B cell (primary cell): ENCODE measurements at regions not wholly inside any gene's neighbourhood (a gene's known extent, or its start where the extent isn't known, plus 50 kb on each side); places are given as distances from the start of the nearest gene placed in this dataset.

Experiments
- ATAC-seq: fragments of 200-7000 bp; cut with Tn5 transposase; one replicate; pipeline ENCODE4 v1.10.0; 2021; ENCODE audit warnings: low read depth, mild to moderate bottlenecking, moderate number of reproducible peaks, moderate library complexity
- CTCF ChIA-PET: fragments of 350-600 bp; sonication (Branson Sonifier 250); formaldehyde crosslinking; loops from one replicate; lab custom pipeline; 2021; ENCODE audit warnings: antibody characterized with exemption, inconsistent platforms; lab: Charles Lee
- POLR2A ChIA-PET: fragments of 350-600 bp; sonication (Branson Sonifier 250); formaldehyde crosslinking; loops from one replicate; lab custom pipeline; 2021; ENCODE audit warnings: antibody characterized with exemption; lab: Charles Lee
- DNase-seq: peaks from one replicate; pipeline ENCODE4 v3.0.0; 2013
- H2AFZ ChIP-seq: 2 replicates; pipeline ENCODE4 v1.6.1; 2012; ENCODE audit warnings: mild to moderate bottlenecking, low read depth, low read length; ENCODE audit not compliant: insufficient read depth, poor library complexity, severe bottlenecking
- H3K27ac ChIP-seq, 2 donors: 1 replicate in 1 of 2; 2 replicates in 1 of 2; pipeline ENCODE4 v1.5.1; 2012 to 2013; ENCODE audit warnings: low read length in 2 of 2, mild to moderate bottlenecking in 2 of 2, moderate library complexity in 1 of 2
- H3K27me3 ChIP-seq, 4 experiments: fragments of 200-600 bp in 1 of 4; sonication (generic) in 1 of 4; replicated peaks in 1 of 4; 1 replicate in 2 of 4; 2 replicates in 2 of 4; pipeline versions ENCODE4 v1.6.1 to v1.7.0; 2013 to 2016; ENCODE audit warnings: low read length in 3 of 4, mild to moderate bottlenecking in 2 of 4, mixed read lengths in 1 of 4, moderate library complexity in 1 of 4; ENCODE audit not compliant: insufficient read depth in 4 of 4, control insufficient read depth in 3 of 4; ENCODE audit errors: control extremely low read depth in 1 of 4
- H3K36me3 ChIP-seq, 2 experiments: replicated peaks in 1 of 2; 1 replicate in 1 of 2; 2 replicates in 1 of 2; pipeline versions ENCODE4 v1.6.1 to v1.7.1; 2013; ENCODE audit warnings: low read length in 1 of 2; ENCODE audit not compliant: insufficient read depth in 2 of 2, control insufficient read depth in 1 of 2; ENCODE audit errors: control extremely low read depth in 1 of 2, extremely low read depth in 1 of 2
- H3K4me1 ChIP-seq, 2 donors: fragments of 200-600 bp in 1 of 2; sonication (generic) in 1 of 2; 1 replicate in 1 of 2; 2 replicates in 1 of 2; pipeline versions ENCODE4 v1.5.1 to v1.6.1; 2013 to 2017; ENCODE audit warnings: low read length in 2 of 2; ENCODE audit not compliant: control insufficient read depth in 2 of 2, insufficient read depth in 2 of 2
- H3K4me2 ChIP-seq: replicated peaks from 2 replicates; pipeline ENCODE3; 2012; ENCODE audit warnings: mild to moderate bottlenecking, low read depth, low read length; ENCODE audit not compliant: poor library complexity, severe bottlenecking
- H3K4me3 ChIP-seq, 5 experiments: fragments of 200-600 bp in 1 of 5; sonication (generic) in 1 of 5; 1 replicate in 3 of 5; 2 replicates in 2 of 5; pipeline versions ENCODE4 v1.5.1 to v1.7.0; 2011 to 2016; ENCODE audit warnings: low read length in 4 of 5, mild to moderate bottlenecking in 4 of 5, low read depth in 2 of 5, control low read depth in 1 of 5, moderate library complexity in 1 of 5; ENCODE audit not compliant: insufficient read depth in 1 of 5; ENCODE audit errors: control extremely low read depth in 1 of 5, extremely low read depth in 1 of 5
- H3K79me2 ChIP-seq: fragments of 200-600 bp; sonication (generic); one replicate; pipeline ENCODE4 v1.6.0; 2016; ENCODE audit warnings: low read length; ENCODE audit not compliant: control insufficient read depth, insufficient read depth
- H3K9ac ChIP-seq: fragments of 200-600 bp; sonication (generic); 2 replicates; pipeline ENCODE4 v1.6.1; 2017; ENCODE audit warnings: mild to moderate bottlenecking, low read length, moderate library complexity
- H3K9me3 ChIP-seq, 3 donors: one replicate each; pipeline versions ENCODE4 v1.6.1 to v1.7.1; 2013; ENCODE audit warnings: low read length in 2 of 3; ENCODE audit not compliant: control insufficient read depth in 2 of 3, insufficient read depth in 1 of 3; ENCODE audit errors: control extremely low read depth in 1 of 3
- H4K20me1 ChIP-seq: 2 replicates; pipeline ENCODE4 v1.6.0; 2012; ENCODE audit warnings: mild to moderate bottlenecking, low read length; ENCODE audit not compliant: insufficient read depth, control insufficient read depth, poor library complexity, severe bottlenecking
- H3K27ac Mint-ChIP-seq: one replicate; pipeline ENCODE4 v1.8.0; 2021; ENCODE audit warnings: mixed read lengths
- H3K27me3 Mint-ChIP-seq: one replicate; pipeline ENCODE4 v1.8.0; 2021; ENCODE audit warnings: mixed read lengths
- H3K4me1 Mint-ChIP-seq: one replicate; pipeline ENCODE4 v1.8.0; 2021; ENCODE audit warnings: mixed read lengths
- H3K4me3 Mint-ChIP-seq: one replicate; pipeline ENCODE4 v1.8.0; 2021; ENCODE audit warnings: mixed read lengths
- H3K9me3 Mint-ChIP-seq: one replicate; pipeline ENCODE4 v1.8.0; 2022; ENCODE audit warnings: mixed read lengths; ENCODE audit not compliant: insufficient read depth
- CTCF ChIP-seq: fragments of 200-600 bp; IDR thresholded peaks from one replicate; pipeline ENCODE4 v1.8.0; 2022; ENCODE audit warnings: antibody characterized with exemption, mild to moderate bottlenecking
- EZH2 ChIP-seq: IDR thresholded peaks from 2 replicates; pipeline ENCODE4 v1.6.1; 2012; ENCODE audit warnings: borderline replicate concordance, low read depth, mild to moderate bottlenecking, moderate library complexity, low read length; ENCODE audit not compliant: insufficient read depth, poor library complexity, severe bottlenecking
- WGBS: methylation state at CpG from one replicate; pipeline ENCODE4 v1.1.5; 2013; ENCODE audit warnings: missing lambda C conversion rate; ENCODE audit not compliant: insufficient coverage; 5-methylcytosine and 5-hydroxymethylcytosine counted together
- intact Hi-C: fragments of 100-400 bp; cut with micrococcal nuclease; formaldehyde crosslinking; loops from one replicate; pipeline ENCODE4 v1.10.0; 2022

- Histone ChIP-seq H3K4me3 (no peak overlapping the region), H3K27ac (no peak overlapping the region), H3K79me2 (no peaks in the 10 kb centered on the region), H3K27me3 (no peaks in the 10 kb centered on the region), H3K4me2 (no peak overlapping the region), H3K36me3 (no peaks in the 10 kb centered on the region), H3K4me1 (no peaks in the 10 kb centered on the region), H2AFZ (no peak overlapping the region), H4K20me1 (no peaks in the 10 kb centered on the region), H3K9ac (no peak overlapping the region), H3K9me3 (no peaks in the 10 kb centered on the region)
- TF ChIP-seq CTCF (no peak), EZH2 (no peak)
- H3K4me1 Mint-ChIP-seq, result no peaks in the 10 kb centered on the region
- intact Hi-C loops, result no loop called here
- WGBS, result no CpG with 5 or more reads among the region's 2 CpGs
- no peak for ATAC-seq
- POLR2A ChIA-PET, result no interaction called here
- no peak overlapping the region for H3K4me3 Mint-ChIP-seq
- no peak for DNase-seq
- CTCF ChIA-PET, result no interaction called here
- no peaks in the 10 kb centered on the region for H3K27me3 Mint-ChIP-seq
- H3K27ac Mint-ChIP-seq, result no peak overlapping the region
- peaks cover 2% of the 10 kb centered on the region for H3K9me3 Mint-ChIP-seq
Measured at GRCh38 chr2:34254272-34254878, 655.3 kb upstream of the FAM98A start.

DNA sequence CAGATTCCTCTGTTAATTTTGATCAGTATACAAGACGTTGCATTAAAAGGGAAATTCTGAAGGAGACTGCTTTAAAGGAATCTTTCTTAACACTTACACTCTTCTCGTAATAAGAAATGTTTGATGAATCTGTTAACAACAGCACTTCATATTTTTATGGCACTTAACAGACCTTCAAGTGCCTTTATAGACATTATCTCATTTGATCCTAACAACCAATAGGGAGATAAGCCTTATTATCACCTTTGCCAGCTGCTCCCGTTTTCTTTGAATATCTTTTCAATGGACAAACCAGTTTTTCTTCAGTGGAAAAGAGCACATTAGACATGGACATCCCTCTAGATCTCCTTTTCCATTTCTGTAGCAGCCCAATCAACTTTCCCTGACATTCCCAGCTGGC lies 653.0 kb upstream of the FAM98A start:
- ChIA-PET CTCF (no interaction called here), POLR2A (no interaction called here)
- intact Hi-C loops, result no loop called here
- 0% methylated on average over 1 of the region's 3 CpGs for WGBS
- H3K9me3 Mint-ChIP-seq, result peaks cover 4% of the 10 kb centered on the region
- DNase-seq (no peak), ATAC-seq (no peak)
- no peak overlapping the region for H3K4me2 ChIP-seq
- H3K4me3 Mint-ChIP-seq, result no peak overlapping the region
- no peaks in the 10 kb centered on the region for H4K20me1 ChIP-seq
- H3K27me3 Mint-ChIP-seq, result no peaks in the 10 kb centered on the region
- H3K27ac Mint-ChIP-seq, result no peak overlapping the region
- no peak overlapping the region for H3K9ac ChIP-seq
- no peaks in the 10 kb centered on the region for H3K4me1 ChIP-seq
- no peaks in the 10 kb centered on the region for H3K27me3 ChIP-seq
- no peaks in the 10 kb centered on the region for H3K4me1 Mint-ChIP-seq
- H2AFZ ChIP-seq, result no peak overlapping the region
- no peaks in the 10 kb centered on the region for H3K9me3 ChIP-seq
- no peaks in the 10 kb centered on the region for H3K36me3 ChIP-seq
- no peak overlapping the region for H3K27ac ChIP-seq
- H3K79me2 ChIP-seq, result no peaks in the 10 kb centered on the region
- no peak overlapping the region for H3K4me3 ChIP-seq
- TF ChIP-seq EZH2, result no peak
